ENCODE measurements at regions not wholly inside any gene's neighbourhood (a gene's known extent, or its start where the extent isn't known, plus 50 kb on each side); places are given as distances from the start of the nearest gene placed in this dataset.
"Not testable (repeated sequence)": the region's sequence is repeated elsewhere in the genome, so short reads cannot be mapped to it uniquely, and the experiment has no call there.

DNA sequence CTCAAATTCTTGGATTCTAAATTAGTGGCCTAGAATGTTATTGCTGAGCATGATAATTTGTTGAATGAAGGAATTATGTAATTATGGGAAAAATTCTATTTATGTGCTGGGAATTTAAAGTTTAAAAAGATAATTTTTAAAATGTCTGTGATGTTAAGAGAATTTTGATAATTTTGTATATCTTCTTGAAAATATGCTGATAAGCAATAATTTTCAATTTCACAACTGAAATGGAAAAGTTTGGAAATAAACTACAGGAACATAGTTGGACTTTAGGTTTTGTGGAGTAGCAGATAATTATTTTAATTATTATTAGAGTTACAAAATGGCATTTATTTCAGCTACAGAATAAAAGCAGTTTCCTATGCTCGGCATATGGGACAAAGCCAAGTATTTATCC, 268.5 kb upstream of the TPK1 start:
- Histone ChIP-seq H3K36me3 (ENCODE audit: control insufficient read depth in 2 of 2, extremely low read depth in 1 of 2, insufficient read depth in 2 of 2, low read length in 2 of 2) (no peaks in the 10 kb centered on the region), H4K20me1 (replicated peaks; ENCODE audit: control insufficient read depth, extremely low read depth, insufficient read depth, low read length) (no peaks in the 10 kb centered on the region), H2AFZ (ENCODE audit: low read depth, low read length) (no peak overlapping the region), H3K4me2 (ENCODE audit: insufficient read depth, low read length) (no peak overlapping the region), H3K79me2 (ENCODE audit: control insufficient read depth, insufficient read depth, low read length) (no peaks in the 10 kb centered on the region), H3K9ac (replicated peaks; ENCODE audit: extremely low read depth, insufficient read depth, low read length) (no peak overlapping the region), H3K9me1 (replicated peaks; ENCODE audit: control insufficient read depth, extremely low read depth, insufficient read depth, low read length) (no peaks in the 10 kb centered on the region), H3K27me3 (ENCODE audit: control insufficient read depth in 2 of 2, insufficient read depth in 2 of 2, low read length in 2 of 2) (no peaks in the 10 kb centered on the region), H3K9me3 (replicated peaks; ENCODE audit: control insufficient read depth, insufficient read depth, low read length) (no peaks in the 10 kb centered on the region), H3K4me3 (replicated peaks in 1 of 3; ENCODE audit: insufficient read depth in 1 of 3, low read depth in 1 of 3, low read length in 3 of 3) (no peak overlapping the region), H3K4me1 (ENCODE audit: control insufficient read depth, extremely low read depth, insufficient read depth, low read length) (no peaks in the 10 kb centered on the region), H3K27ac (ENCODE audit: insufficient read depth, low read depth, low read length) (no peak overlapping the region)
- DNase-seq (ENCODE audit: low read depth, low spot score): no peak
- no peak for TF ChIP-seq GATA2 (IDR thresholded peaks at IDR 0.05; ENCODE audit: insufficient read depth, insufficient read length, low read depth, low read length)
- TF ChIP-seq JUN (IDR thresholded peaks at IDR 0.05; ENCODE audit: borderline replicate concordance, insufficient read depth, insufficient read length, low read depth): no peak
- no peak for TF ChIP-seq EZH2 (IDR thresholded peaks at IDR 0.05; ENCODE audit: borderline replicate concordance, low read depth, low read length, severe bottlenecking)
- no peak for TF ChIP-seq MYC (IDR thresholded peaks at IDR 0.05; ENCODE audit: low read depth, low read length)
- no peak for TF ChIP-seq MAX (IDR thresholded peaks at IDR 0.05; ENCODE audit: insufficient read depth, insufficient read length)
- no peak for TF ChIP-seq CTCF (IDR thresholded peaks at IDR 0.05; ENCODE audit: extremely low read depth in 1 of 2, insufficient read depth in 1 of 2, low read depth in 1 of 2, low read length in 2 of 2)
- TF ChIP-seq POLR2AphosphoS5 (IDR thresholded peaks at IDR 0.05; ENCODE audit: insufficient read depth, low read depth, low read length): no peak
- TF ChIP-seq POLR2A (IDR thresholded peaks at IDR 0.05; ENCODE audit: low read depth, low read length): no peak
- TF ChIP-seq FOS (IDR thresholded peaks at IDR 0.05; ENCODE audit: borderline replicate concordance, insufficient read depth, low read length): no peak
- dilution Hi-C loops (cut with MboI; ENCODE audit: extremely low pct_ligation_motif_present, low sequenced_read_pairs) (no loop called here), intact Hi-C loops (cut with micrococcal nuclease) (no loop called here)
- no TSS peak for BruUV-seq (replicated peaks)
- ChIA-PET CTCF (no interaction called here), POLR2A (no interaction called here)
- no peak for FAIRE-seq

DNA sequence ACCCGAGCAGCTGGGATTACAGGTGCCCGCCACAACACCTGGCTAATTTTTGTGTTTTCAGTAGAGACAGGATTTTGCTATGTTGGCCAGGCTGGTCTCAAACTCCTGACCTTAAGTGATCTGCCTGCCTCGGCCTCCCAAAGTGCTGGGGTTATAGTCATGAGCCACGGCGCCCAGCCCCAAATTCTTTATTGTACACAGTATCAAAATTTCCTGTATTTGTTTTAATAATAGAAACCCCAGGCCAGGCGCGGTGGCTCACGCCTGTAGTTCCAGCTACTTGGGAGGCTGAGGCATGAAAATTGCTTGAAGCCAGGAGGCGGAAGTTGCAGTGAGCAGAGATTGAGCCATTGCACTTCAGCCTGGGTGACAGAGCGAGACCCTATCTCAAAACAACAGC, 266.3 kb upstream of the TPK1 start:
- H3K9me3 ChIP-seq (replicated peaks; ENCODE audit: control insufficient read depth, insufficient read depth, low read length); H3K27ac ChIP-seq (ENCODE audit: insufficient read depth, low read depth, low read length); H3K27me3 ChIP-seq (ENCODE audit: control insufficient read depth in 2 of 2, insufficient read depth in 2 of 2, low read length in 2 of 2); H4K20me1 ChIP-seq (replicated peaks; ENCODE audit: control insufficient read depth, extremely low read depth, insufficient read depth, low read length); H3K9ac ChIP-seq (replicated peaks; ENCODE audit: extremely low read depth, insufficient read depth, low read length); BruUV-seq (replicated peaks); H3K4me2 ChIP-seq (ENCODE audit: insufficient read depth, low read length); H2AFZ ChIP-seq (ENCODE audit: low read depth, low read length); H3K4me3 ChIP-seq (replicated peaks in 1 of 3; ENCODE audit: insufficient read depth in 1 of 3, low read depth in 1 of 3, low read length in 3 of 3); FAIRE-seq; dilution Hi-C loops (cut with MboI; ENCODE audit: extremely low pct_ligation_motif_present, low sequenced_read_pairs); H3K9me1 ChIP-seq (replicated peaks; ENCODE audit: control insufficient read depth, extremely low read depth, insufficient read depth, low read length); H3K4me1 ChIP-seq (ENCODE audit: control insufficient read depth, extremely low read depth, insufficient read depth, low read length); intact Hi-C loops (cut with micrococcal nuclease); DNase-seq (ENCODE audit: low read depth, low spot score); H3K79me2 ChIP-seq (ENCODE audit: control insufficient read depth, insufficient read depth, low read length); CTCF ChIA-PET; H3K36me3 ChIP-seq (ENCODE audit: control insufficient read depth in 2 of 2, extremely low read depth in 1 of 2, insufficient read depth in 2 of 2, low read length in 2 of 2); POLR2A ChIA-PET: not testable (repeated sequence)

All from endothelial cell of umbilical vein (primary cell).